C4-2B (cell line): ENCODE measurements at regions not wholly inside any gene's neighbourhood (a gene's known extent, or its start where the extent isn't known, plus 50 kb on each side); places are given as distances from the start of the nearest gene placed in this dataset.

ENCODE experiments used
- ZFX ChIP-seq: fragments of 450-650 bp; IDR thresholded peaks from 2 replicates; pipeline ENCODE4 v1.6.1; 2017
- TF ChIP-seq, protein P1 (sequence below): fragments of 450-650 bp; conservative IDR thresholded peaks from 2 replicates; pipeline ENCODE4 v1.5.1; 2017; ENCODE audit warnings: mild to moderate bottlenecking

DNA sequence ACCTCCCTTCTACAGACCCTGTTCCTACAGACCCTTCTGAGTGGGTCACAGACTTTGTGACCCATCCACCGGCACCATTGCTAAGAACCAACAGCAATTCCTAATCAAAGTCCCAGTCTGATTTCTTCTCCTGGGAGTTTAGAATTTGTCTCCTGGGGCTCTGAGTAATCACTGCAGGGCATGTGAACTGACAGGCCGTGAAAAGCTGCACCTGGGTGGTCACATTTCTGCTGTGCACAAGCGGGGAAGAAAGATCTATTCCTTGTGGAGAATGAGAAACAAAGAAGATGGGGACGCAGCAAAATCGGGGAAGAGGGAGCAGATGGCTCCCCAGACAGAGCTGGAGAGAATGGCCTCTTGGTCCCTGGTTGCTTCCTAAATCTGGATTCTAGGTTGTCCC lies 151.0 kb downstream of the ARL4C start:
- TF ChIP-seq, protein P1, sequence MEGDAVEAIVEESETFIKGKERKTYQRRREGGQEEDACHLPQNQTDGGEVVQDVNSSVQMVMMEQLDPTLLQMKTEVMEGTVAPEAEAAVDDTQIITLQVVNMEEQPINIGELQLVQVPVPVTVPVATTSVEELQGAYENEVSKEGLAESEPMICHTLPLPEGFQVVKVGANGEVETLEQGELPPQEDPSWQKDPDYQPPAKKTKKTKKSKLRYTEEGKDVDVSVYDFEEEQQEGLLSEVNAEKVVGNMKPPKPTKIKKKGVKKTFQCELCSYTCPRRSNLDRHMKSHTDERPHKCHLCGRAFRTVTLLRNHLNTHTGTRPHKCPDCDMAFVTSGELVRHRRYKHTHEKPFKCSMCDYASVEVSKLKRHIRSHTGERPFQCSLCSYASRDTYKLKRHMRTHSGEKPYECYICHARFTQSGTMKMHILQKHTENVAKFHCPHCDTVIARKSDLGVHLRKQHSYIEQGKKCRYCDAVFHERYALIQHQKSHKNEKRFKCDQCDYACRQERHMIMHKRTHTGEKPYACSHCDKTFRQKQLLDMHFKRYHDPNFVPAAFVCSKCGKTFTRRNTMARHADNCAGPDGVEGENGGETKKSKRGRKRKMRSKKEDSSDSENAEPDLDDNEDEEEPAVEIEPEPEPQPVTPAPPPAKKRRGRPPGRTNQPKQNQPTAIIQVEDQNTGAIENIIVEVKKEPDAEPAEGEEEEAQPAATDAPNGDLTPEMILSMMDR: no peak
- TF ChIP-seq ZFX: no peak
